Retinal pigment epithelial cell (primary cell): ENCODE measurements at regions not wholly inside any gene's neighbourhood (a gene's known extent, or its start where the extent isn't known, plus 50 kb on each side); places are given as distances from the start of the nearest gene placed in this dataset.

Experiments
- DNase-seq: peaks from one replicate; pipeline ENCODE4 v3.0.0-alpha.2; 2010; ENCODE audit warnings: low read depth
- H3K4me3 ChIP-seq: 2 replicates; pipeline ENCODE4 v1.5.1; 2011; ENCODE audit warnings: mild to moderate bottlenecking, low read length, control low read depth, moderate library complexity
- CTCF ChIP-seq: conservative IDR thresholded peaks from 2 replicates; pipeline ENCODE4 v1.5.1; 2011; ENCODE audit warnings: low read depth, low read length, control low read depth, inconsistent platforms

- no peak for TF ChIP-seq CTCF
- DNase-seq: no peak
These were observed 369.5 kb downstream of the SEC16B start for GRCh38 chr1:177600321-177600720.

GRCh38 chr1:177597393-177597792, 372.5 kb downstream of the SEC16B start:
- no peak for DNase-seq
- TF ChIP-seq CTCF: no peak
- H3K4me3 ChIP-seq: no peak overlapping the region

More at GRCh38 chr1:177600321-177600720, 369.5 kb downstream of the SEC16B start:
- H3K4me3 ChIP-seq: no peak overlapping the region

GRCh38 chr1:177596485-177596884, 373.4 kb downstream of the SEC16B start:
- no peak overlapping the region for H3K4me3 ChIP-seq
- TF ChIP-seq CTCF: no peak
- no peak for DNase-seq

- no peak overlapping the region for H3K4me3 ChIP-seq
- no peak for DNase-seq
- no peak for TF ChIP-seq CTCF
These were observed 376.8 kb downstream of the SEC16B start for GRCh38 chr1:177593105-177593504.

GRCh38 chr1:177592624-177593023, 377.2 kb downstream of the SEC16B start:
- TF ChIP-seq CTCF: no peak
- no peak for DNase-seq
- H3K4me3 ChIP-seq: no peak overlapping the region

GRCh38 chr1:177591155-177591554, 378.7 kb downstream of the SEC16B start:
- TF ChIP-seq CTCF: no peak
- no peak overlapping the region for H3K4me3 ChIP-seq
- DNase-seq: no peak

GRCh38 chr1:177589166-177589565, 380.7 kb downstream of the SEC16B start:
- TF ChIP-seq CTCF: no peak
- no peak overlapping the region for H3K4me3 ChIP-seq
- DNase-seq: no peak
